ENCODE measurements at regions not wholly inside any gene's neighbourhood (a gene's known extent, or its start where the extent isn't known, plus 50 kb on each side); places are given as distances from the start of the nearest gene placed in this dataset.

DNA sequence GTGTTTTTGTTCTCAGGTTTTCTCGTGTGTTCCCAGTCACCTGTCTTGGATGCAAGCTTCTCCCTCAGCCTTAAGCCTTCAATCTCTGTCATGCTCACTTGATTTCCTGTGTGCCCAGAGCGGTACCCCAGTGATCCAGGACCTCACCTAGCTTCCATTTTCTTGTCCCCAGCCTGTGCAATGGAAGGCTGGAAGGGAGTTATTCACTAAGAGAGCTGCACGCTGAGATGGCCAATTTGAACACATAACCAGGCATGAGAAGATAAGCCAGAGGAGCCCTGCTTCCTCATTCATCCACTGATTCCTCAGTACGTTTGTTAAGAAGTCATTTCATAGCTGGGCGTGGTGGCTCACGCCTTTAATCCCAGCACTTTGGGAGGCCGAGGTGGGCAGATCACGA, 130.8 kb upstream of the SERPINE2 start:
- H2BK15ac ChIP-seq (ENCODE audit: low read length): 0 out of 2 replicates have a peak overlapping the region, but pooled peaks have one; percentile 12
- no peak overlapping the region for H3K9ac ChIP-seq (replicated peaks in 1 of 4; ENCODE audit: extremely low read depth in 1 of 4, low read depth in 3 of 4, low read length in 3 of 4)
- POLR2A ChIA-PET (ENCODE audit: partially characterized antibody): no interaction called here
- H4K91ac ChIP-seq (replicated peaks; ENCODE audit: insufficient read length, low read length): no peak overlapping the region
- H3K18ac ChIP-seq (ENCODE audit: extremely low read depth, low read length): no peak overlapping the region
- 95% methylated on average over 8 of the region's 8 CpGs; no CpG with 5 or more reads in 1 of the 2 experiments for WGBS, 2 experiments (ENCODE audit: extremely low coverage in 1 of 2, insufficient coverage in 1 of 2, insufficient read length in 1 of 2, insufficient replicate concordance in 2 of 2, low coverage in 1 of 2, low lambda C conversion rate in 2 of 2, missing lambda C conversion rate in 1 of 2)
- no peak overlapping the region for H3K4me3 ChIP-seq (ENCODE audit: extremely low read depth in 1 of 4, insufficient read depth in 2 of 4, low read depth in 3 of 4, low read length in 4 of 4)
- no peak overlapping the region for H4K8ac ChIP-seq (ENCODE audit: extremely low read depth, insufficient read depth, low read length)
- no peaks in the 10 kb centered on the region for H3K79me2 ChIP-seq (ENCODE audit: control insufficient read depth in 1 of 2, insufficient read depth in 2 of 2, low read length in 2 of 2)
- no peak for DNase-seq (ENCODE audit: low read depth in 1 of 2, low spot score in 2 of 2)
- no peaks in the 10 kb centered on the region for H3K9me3 ChIP-seq (ENCODE audit: insufficient read depth in 2 of 2, low read depth in 1 of 2, low read length in 1 of 2)
- H3K27ac ChIP-seq (ENCODE audit: low read depth, low read length): no peak overlapping the region
- no peaks in the 10 kb centered on the region for H3K79me1 ChIP-seq (ENCODE audit: low read depth, low read length)
- H2AFZ ChIP-seq (ENCODE audit: low read length): no peak overlapping the region
- H2BK5ac ChIP-seq (ENCODE audit: low read depth, low read length): no peak overlapping the region; the same call in 1 of the 2 replicates
- no peak overlapping the region for H2AK5ac ChIP-seq (ENCODE audit: low read depth, low read length)
- H2BK12ac ChIP-seq (ENCODE audit: low read depth, low read length): no peak overlapping the region
- no peak overlapping the region for H3K14ac ChIP-seq (ENCODE audit: insufficient read length)
- H3K4me1 ChIP-seq (replicated peaks in 1 of 4; ENCODE audit: control insufficient read depth in 3 of 4, insufficient read depth in 4 of 4, low read length in 3 of 4): no peaks in the 10 kb centered on the region
- H4K5ac ChIP-seq (ENCODE audit: insufficient read length, low read depth, low read length): no peak overlapping the region
- H2BK120ac ChIP-seq (replicated peaks; ENCODE audit: low read depth, low read length): no peak overlapping the region
- no peaks in the 10 kb centered on the region for H3K36me3 ChIP-seq (ENCODE audit: control insufficient read depth in 2 of 4, insufficient read depth in 4 of 4, low read length in 3 of 4)
- H3K23me2 ChIP-seq (ENCODE audit: low read depth, low read length): no peaks in the 10 kb centered on the region
- no peaks in the 10 kb centered on the region for H4K20me1 ChIP-seq (replicated peaks in 1 of 2; ENCODE audit: control insufficient read depth in 1 of 2, insufficient read depth in 2 of 2, low read length in 2 of 2)
- no peak overlapping the region for H3K56ac ChIP-seq (replicated peaks; ENCODE audit: insufficient read length, low read depth, low read length)
- H3K23ac ChIP-seq (ENCODE audit: insufficient read length): no peak overlapping the region
- H2BK20ac ChIP-seq (ENCODE audit: low read length): no peak overlapping the region
- no peak overlapping the region for H3K4me2 ChIP-seq (ENCODE audit: insufficient read depth in 1 of 2, low read depth in 2 of 2, low read length in 2 of 2)
- no peak overlapping the region for H3K4ac ChIP-seq (replicated peaks; ENCODE audit: insufficient read length, low read depth, low read length)
- TF ChIP-seq POLR2AphosphoS5 (IDR thresholded peaks at IDR 0.05; ENCODE audit: low read depth, low read length) (no peak), TBP (IDR thresholded peaks at IDR 0.05; ENCODE audit: low read depth, low read length) (no peak), TAF1 (IDR thresholded peaks at IDR 0.05; ENCODE audit: low read depth, low read length) (no peak), TCF12 (IDR thresholded peaks at IDR 0.05; ENCODE audit: low read depth, low read length) (no peak), BCL11A (IDR thresholded peaks at IDR 0.05; ENCODE audit: low read depth in 2 of 2, low read length in 2 of 2) (no peak)
- no peak for FAIRE-seq
- H3K27me3 ChIP-seq (replicated peaks in 1 of 4; ENCODE audit: control insufficient read depth in 3 of 4, extremely low read depth in 1 of 4, insufficient read depth in 3 of 4, low read length in 3 of 4): no peaks in the 10 kb centered on the region
- CTCF ChIA-PET (ENCODE audit: partially characterized antibody): interaction anchor here (1.0 to 1.2 kb wide), 2 partner anchors 15 to 209 kb away, joined by 3 to 4 read pairs; no protein-coding TSS in a partner anchor
